ENCODE measurements at regions not wholly inside any gene's neighbourhood (a gene's known extent, or its start where the extent isn't known, plus 50 kb on each side); places are given as distances from the start of the nearest gene placed in this dataset.
"Not testable (repeated sequence)": the region's sequence is repeated elsewhere in the genome, so short reads cannot be mapped to it uniquely, and the experiment has no call there.

GRCh38 chr13:80180740-80181355, 160.1 kb downstream of the SPRY2 start:
- in situ Hi-C loops (cut with HindIII; ENCODE audit: low sequenced_read_pairs) = no loop called here

- in situ Hi-C loops (cut with HindIII; ENCODE audit: low sequenced_read_pairs) = no loop called here
These were observed 163.6 kb downstream of the SPRY2 start for GRCh38 chr13:80177327-80177726.

GRCh38 chr13:80173224-80173623, 167.7 kb downstream of the SPRY2 start:
- in situ Hi-C loops (cut with HindIII; ENCODE audit: low sequenced_read_pairs) = no loop called here

GRCh38 chr13:80171096-80171495, 169.8 kb downstream of the SPRY2 start:
- in situ Hi-C loops (cut with HindIII; ENCODE audit: low sequenced_read_pairs) = no loop called here

- in situ Hi-C loops (cut with HindIII; ENCODE audit: low sequenced_read_pairs) = no loop called here
These were observed 172.7 kb downstream of the SPRY2 start for GRCh38 chr13:80168089-80168850.

- in situ Hi-C loops (cut with HindIII; ENCODE audit: low sequenced_read_pairs) = no loop called here
These were observed 174.6 kb downstream of the SPRY2 start for GRCh38 chr13:80166352-80166751.

GRCh38 chr13:80164462-80164861, 176.5 kb downstream of the SPRY2 start:
- in situ Hi-C loops (cut with HindIII; ENCODE audit: low sequenced_read_pairs) = no loop called here

GRCh38 chr13:80161896-80162295, 179.0 kb downstream of the SPRY2 start:
- in situ Hi-C loops (cut with HindIII; ENCODE audit: low sequenced_read_pairs) = no loop called here

GRCh38 chr13:80161219-80161618, 179.7 kb downstream of the SPRY2 start:
- in situ Hi-C loops (cut with HindIII; ENCODE audit: low sequenced_read_pairs) = no loop called here

- in situ Hi-C loops (cut with HindIII; ENCODE audit: low sequenced_read_pairs) = no loop called here
These were observed 180.8 kb downstream of the SPRY2 start for GRCh38 chr13:80160110-80160509.

GRCh38 chr13:80157261-80157932, 183.5 kb downstream of the SPRY2 start:
- in situ Hi-C loops (cut with HindIII; ENCODE audit: low sequenced_read_pairs) = no loop called here

GRCh38 chr13:80152142-80152541, 188.8 kb downstream of the SPRY2 start:
- in situ Hi-C loops (cut with HindIII; ENCODE audit: low sequenced_read_pairs) = not testable (repeated sequence)

GRCh38 chr13:80151016-80151415, 189.9 kb downstream of the SPRY2 start:
- in situ Hi-C loops (cut with HindIII; ENCODE audit: low sequenced_read_pairs) = no loop called here

- in situ Hi-C loops (cut with HindIII; ENCODE audit: low sequenced_read_pairs) = no loop called here
These were observed 191.2 kb downstream of the SPRY2 start for GRCh38 chr13:80149736-80150135.

- in situ Hi-C loops (cut with HindIII; ENCODE audit: low sequenced_read_pairs) = no loop called here
These were observed 195.7 kb downstream of the SPRY2 start for GRCh38 chr13:80145171-80145690.

- in situ Hi-C loops (cut with HindIII; ENCODE audit: low sequenced_read_pairs) = no loop called here
These were observed 196.4 kb downstream of the SPRY2 start for GRCh38 chr13:80144493-80144892.

- in situ Hi-C loops (cut with HindIII; ENCODE audit: low sequenced_read_pairs) = no loop called here
These were observed 199.6 kb downstream of the SPRY2 start for GRCh38 chr13:80141123-80141849.

- in situ Hi-C loops (cut with HindIII; ENCODE audit: low sequenced_read_pairs) = no loop called here
These were observed 200.2 kb downstream of the SPRY2 start for GRCh38 chr13:80140685-80141084.

GRCh38 chr13:80139196-80139595, 201.7 kb downstream of the SPRY2 start:
- in situ Hi-C loops (cut with HindIII; ENCODE audit: low sequenced_read_pairs) = no loop called here

- in situ Hi-C loops (cut with HindIII; ENCODE audit: low sequenced_read_pairs) = no loop called here
These were observed 202.9 kb downstream of the SPRY2 start for GRCh38 chr13:80137994-80138393.

- in situ Hi-C loops (cut with HindIII; ENCODE audit: low sequenced_read_pairs) = no loop called here
These were observed 206.6 kb downstream of the SPRY2 start for GRCh38 chr13:80134346-80134745.
